ENCODE measurements at regions not wholly inside any gene's neighbourhood (a gene's known extent, or its start where the extent isn't known, plus 50 kb on each side); places are given as distances from the start of the nearest gene placed in this dataset.
A peak's percentile ranks its signal among the peaks of the same experiment; 100 is the strongest.

DNA sequence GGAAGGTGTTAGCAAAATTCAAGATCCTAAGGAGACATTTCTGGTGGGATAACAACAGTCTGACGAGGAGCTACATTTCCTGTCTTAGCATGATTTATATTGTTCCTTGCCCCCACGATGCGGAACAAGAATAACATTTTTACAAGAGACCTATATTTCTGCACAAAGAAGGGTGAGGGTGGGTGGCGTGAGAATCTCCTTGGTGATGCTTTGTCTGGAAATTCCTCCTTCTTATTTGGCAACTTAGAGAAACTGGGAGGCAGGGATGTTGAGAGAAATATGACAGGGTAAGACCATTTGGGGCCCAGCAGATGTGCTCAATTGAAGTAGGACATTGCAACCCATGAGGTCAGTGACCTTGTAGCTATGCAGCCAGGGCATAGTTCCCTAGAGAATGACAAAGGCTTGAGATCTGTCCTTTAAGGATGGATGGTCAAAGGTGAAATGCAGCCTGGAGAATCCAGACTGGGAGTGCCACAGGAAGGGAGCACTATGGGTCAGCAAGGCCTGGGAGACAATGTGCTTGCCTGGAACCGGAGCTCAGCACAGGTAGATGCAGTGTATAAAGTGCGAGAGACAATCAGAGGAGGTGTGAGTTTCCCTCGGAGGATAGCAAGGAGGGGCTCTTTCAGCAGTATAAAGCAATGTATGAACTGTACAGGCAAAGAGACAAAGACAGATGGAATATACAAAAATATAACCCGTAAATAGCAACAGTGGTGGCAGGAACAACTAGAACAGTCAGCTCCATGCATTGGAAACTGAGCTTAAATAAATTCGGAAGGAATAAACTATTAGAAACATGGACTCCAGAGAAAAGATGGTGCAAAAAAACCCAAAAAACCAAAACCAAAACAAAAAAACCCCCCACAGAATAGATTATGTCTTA, 317.6 kb upstream of the TBL1XR1 start:
- H3K4me3 ChIP-seq (ENCODE audit: low read depth, low read length) = no peak overlapping the region
- in situ Hi-C loops (cut with HindIII; ENCODE audit: low sequenced_read_pairs) = no loop called here
- TF ChIP-seq, protein P1, sequence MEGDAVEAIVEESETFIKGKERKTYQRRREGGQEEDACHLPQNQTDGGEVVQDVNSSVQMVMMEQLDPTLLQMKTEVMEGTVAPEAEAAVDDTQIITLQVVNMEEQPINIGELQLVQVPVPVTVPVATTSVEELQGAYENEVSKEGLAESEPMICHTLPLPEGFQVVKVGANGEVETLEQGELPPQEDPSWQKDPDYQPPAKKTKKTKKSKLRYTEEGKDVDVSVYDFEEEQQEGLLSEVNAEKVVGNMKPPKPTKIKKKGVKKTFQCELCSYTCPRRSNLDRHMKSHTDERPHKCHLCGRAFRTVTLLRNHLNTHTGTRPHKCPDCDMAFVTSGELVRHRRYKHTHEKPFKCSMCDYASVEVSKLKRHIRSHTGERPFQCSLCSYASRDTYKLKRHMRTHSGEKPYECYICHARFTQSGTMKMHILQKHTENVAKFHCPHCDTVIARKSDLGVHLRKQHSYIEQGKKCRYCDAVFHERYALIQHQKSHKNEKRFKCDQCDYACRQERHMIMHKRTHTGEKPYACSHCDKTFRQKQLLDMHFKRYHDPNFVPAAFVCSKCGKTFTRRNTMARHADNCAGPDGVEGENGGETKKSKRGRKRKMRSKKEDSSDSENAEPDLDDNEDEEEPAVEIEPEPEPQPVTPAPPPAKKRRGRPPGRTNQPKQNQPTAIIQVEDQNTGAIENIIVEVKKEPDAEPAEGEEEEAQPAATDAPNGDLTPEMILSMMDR (IDR thresholded peaks at IDR 0.05; ENCODE audit: low read depth, low read length) = no peak
- DNase-seq (ENCODE audit: low read depth, low spot score) = no peak

DNA sequence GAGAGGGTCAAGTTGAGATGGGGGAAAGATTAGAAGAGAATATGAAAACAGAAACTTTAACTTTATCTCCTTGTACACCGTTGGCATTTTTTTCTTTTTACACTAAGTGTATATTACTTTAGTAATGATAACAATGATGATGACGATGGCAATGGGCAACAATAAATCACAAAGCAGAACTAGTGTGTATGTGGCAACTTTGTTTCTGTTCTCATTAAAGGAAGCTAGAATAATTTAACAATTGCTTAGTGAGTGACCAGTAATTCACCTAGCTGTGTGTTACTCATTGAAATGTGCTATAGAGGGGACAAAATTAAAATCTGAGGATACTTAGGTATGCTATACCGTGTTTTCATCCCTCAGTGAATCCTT, 318.5 kb upstream of the TBL1XR1 start:
- H3K4me3 ChIP-seq (ENCODE audit: low read depth, low read length) = no peak overlapping the region
- DNase-seq (ENCODE audit: low read depth, low spot score) = no peak
- TF ChIP-seq, protein P1 (IDR thresholded peaks at IDR 0.05; ENCODE audit: low read depth, low read length) = no peak
- in situ Hi-C loops (cut with HindIII; ENCODE audit: low sequenced_read_pairs) = no loop called here

DNA sequence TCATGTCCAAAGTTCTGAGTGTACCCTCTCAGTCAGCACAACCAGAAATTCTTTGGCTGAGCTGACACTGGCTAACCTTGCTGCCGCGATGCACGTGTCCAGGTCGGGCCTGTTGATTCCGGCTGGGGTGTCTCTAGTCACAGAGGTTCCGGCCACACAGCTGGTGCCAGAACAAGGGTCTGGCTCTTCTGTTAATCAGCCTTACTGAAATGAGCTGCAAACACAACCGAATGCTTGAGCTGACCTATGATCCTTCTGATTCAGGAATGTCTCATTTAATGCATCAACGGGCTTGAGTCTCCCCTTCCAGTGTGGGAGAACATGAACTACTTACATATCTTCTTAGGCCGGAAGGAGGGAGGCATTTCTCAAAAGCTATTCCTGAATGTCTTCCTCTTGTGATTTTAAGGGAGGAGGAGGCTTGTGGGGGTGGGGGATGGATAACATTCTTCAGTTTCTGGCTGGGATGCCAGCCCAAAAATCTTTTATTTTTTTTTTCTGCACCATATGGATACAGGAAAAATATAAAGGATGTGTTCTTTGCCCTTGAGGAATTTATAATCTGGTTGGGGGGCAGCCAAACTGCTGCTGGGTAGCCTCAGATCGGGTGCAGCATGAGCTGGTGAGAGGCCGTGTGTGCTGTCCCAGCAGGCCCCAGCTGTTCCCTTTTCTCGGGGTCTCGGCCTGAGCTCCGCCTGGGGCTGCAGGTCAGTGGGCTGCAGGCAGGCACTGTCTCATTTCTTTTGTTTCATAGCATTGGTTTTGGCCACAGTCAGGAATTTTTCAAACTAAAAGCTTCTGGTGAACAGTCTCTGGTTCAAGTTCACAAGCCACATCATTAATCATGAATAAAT, 319.1 kb upstream of the TBL1XR1 start:
- peak; percentile 95 for DNase-seq (ENCODE audit: low read depth, low spot score)
- no peak overlapping the region for H3K4me3 ChIP-seq (ENCODE audit: low read depth, low read length)
- in situ Hi-C loops (cut with HindIII; ENCODE audit: low sequenced_read_pairs) = no loop called here
- TF ChIP-seq, protein P1 (IDR thresholded peaks at IDR 0.05; ENCODE audit: low read depth, low read length) = no peak

DNA sequence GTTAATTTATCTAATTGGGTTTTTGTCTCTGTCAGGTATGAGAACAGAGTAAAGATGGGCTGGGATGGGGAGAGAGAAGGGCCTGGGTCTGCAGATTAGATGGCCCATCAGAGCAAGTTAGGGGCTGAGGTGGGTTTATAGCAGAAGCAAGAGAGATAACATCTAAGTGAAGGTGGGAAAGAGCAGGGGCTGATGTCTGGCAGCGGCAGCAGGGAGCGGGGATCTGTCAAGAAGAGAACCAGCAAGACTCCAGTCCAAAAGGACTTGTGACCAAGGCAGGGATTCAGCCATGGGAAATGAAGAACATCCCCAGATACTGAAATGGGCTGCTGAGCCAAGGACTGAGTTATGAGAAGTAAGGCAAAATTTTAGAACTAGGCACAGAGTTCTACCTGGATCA, 320.6 kb upstream of the TBL1XR1 start:
- in situ Hi-C loops (cut with HindIII; ENCODE audit: low sequenced_read_pairs) = no loop called here
- TF ChIP-seq, protein P1 (IDR thresholded peaks at IDR 0.05; ENCODE audit: low read depth, low read length) = no peak
- DNase-seq (ENCODE audit: low read depth, low spot score) = no peak
- H3K4me3 ChIP-seq (ENCODE audit: low read depth, low read length) = no peak overlapping the region

DNA sequence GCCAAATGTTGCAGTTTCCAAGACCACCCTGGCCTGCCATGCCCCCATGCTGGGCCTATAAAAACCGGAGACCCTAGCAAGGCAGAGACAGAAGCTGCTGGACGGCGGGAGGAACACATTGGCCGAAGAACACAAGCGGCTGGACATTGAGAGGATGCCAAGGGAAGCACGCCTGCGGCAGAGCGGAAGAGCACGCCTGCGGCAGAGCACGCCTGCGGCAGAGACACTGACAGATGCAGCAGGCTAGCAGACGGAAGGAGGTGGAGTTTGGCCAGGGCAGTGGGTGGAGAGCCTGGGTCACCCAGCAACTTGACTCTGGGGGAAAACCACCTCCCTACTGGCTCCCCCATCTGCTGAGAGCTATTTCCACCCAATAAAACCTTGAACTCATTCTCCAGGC, 322.3 kb upstream of the TBL1XR1 start:
- TF ChIP-seq, protein P1 (IDR thresholded peaks at IDR 0.05; ENCODE audit: low read depth, low read length) = no peak
- no peak for DNase-seq (ENCODE audit: low read depth, low spot score)
- in situ Hi-C loops (cut with HindIII; ENCODE audit: low sequenced_read_pairs) = no loop called here
- no peak overlapping the region for H3K4me3 ChIP-seq (ENCODE audit: low read depth, low read length)

DNA sequence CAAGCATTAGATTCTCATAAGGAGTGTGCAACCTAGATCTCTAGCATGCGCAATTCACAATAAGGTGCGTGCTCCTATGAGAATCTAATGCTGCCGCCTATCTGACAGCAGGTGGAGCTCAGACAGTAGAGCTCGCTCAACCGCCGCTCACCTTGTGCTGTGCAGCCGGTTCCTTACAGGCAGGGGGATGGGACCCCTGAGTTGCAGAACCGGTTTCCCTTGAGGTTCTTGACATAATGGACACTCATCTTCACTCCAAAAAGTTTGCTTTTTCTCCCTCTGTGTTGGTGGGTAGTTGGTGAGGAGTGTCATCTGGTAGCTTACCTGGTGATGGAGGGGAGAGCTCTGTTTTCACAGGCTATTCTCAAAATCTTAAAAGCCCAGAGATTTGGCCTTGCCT, 324.0 kb upstream of the TBL1XR1 start:
- no peak for DNase-seq (ENCODE audit: low read depth, low spot score)
- in situ Hi-C loops (cut with HindIII; ENCODE audit: low sequenced_read_pairs) = no loop called here
- no peak overlapping the region for H3K4me3 ChIP-seq (ENCODE audit: low read depth, low read length)
- TF ChIP-seq, protein P1 (IDR thresholded peaks at IDR 0.05; ENCODE audit: low read depth, low read length) = no peak

Data from astrocyte of the spinal cord (primary cell).